CD4-positive, alpha-beta T cell treated with Interleukin-17A for 4 hours (primary cell): ENCODE measurements at regions not wholly inside any gene's neighbourhood (a gene's known extent, or its start where the extent isn't known, plus 50 kb on each side); places are given as distances from the start of the nearest gene placed in this dataset.

Experiments used
- DNase-seq: peaks from one replicate; pipeline ENCODE4 v3.0.0-alpha.2; 2020; ENCODE audit warnings: mixed read lengths

DNA sequence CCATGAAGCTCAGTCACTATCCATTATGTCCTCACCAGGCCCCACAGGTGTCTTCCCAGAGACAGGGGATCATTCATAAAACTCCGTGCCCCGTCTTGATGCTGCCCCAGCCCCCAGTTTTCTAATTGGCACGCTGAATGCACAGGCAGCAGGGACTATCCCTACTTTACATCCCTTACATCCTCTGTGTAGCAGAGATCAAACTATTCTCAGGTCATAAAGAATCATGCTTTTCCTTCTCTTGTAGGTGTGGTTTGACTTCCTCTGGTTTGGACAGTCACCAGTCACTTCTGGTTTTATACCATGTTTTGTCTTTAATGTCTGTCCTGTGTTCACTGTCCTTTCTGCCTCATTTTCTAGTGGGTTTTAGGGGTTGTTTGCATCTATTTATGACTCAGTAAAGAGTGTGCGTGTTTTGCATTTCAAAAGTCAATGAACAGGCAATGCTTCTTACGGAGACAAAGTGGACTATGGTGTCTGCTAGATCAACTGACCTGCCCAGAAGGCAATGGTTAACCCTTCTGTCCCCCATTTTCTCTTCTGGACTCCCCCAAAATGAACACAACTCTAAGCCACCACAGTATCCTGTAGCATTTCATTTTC is 140.4 kb upstream of the NPVF start:
- DNase-seq = no peak

DNA sequence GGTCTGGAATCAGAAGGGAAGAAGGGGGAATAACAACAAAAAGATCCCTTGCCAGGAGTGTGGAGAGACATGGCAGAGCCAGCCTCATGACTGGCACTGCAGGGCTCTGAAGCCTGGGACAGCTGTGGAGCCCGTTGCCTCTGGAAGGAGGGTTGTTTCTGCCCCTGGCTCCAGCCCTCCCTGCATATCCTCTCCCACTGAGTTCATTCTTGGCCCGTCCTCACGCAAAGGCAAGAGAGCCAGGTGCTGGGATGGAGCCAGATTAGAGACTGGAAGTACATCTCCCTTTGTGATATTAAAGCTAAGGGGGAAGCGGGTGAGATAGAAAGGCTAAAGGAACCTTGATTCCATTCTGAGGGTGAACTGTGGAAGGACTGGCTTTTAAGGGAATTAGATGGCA is 141.5 kb upstream of the NPVF start:
- DNase-seq = no peak

- no peak for DNase-seq
Observed at GRCh38 chr7:25371972-25372371, 143.7 kb upstream of the NPVF start.

DNA sequence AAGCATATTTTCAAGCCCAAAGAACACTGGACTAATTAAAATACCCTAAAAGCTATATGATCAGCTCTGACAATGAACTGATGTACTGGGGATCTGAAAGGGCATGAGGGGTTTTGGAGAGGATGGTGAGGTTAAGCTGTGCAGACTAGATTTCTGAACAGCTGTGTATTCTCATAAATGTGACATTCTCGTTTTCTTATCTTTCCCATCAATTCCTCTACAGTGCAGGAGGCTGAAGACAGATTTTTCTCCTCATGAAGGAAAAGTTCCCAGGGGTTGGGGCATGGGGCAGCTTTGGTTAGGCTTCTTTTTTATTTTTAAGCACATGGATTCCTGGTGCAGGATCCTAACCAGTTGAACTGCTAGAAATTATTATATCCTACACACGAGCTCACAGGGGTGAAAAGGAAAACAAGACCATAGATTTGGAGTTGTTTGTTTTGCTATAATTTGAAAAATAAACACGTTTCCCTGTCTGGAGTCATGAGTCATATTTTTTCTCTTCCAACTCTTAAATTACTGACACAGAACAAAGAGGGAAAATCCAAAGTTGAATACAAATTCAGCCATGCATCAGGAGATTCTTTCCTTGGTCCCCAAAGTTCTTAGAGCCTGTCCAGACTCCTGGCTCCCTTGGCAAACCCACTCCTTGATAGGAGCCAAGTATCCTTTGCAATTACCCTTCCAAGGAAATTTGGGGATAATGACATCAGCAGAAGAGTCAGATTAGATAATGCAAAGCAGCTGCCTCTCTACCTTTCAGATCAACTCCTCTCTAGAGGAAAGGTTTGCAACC is 147.7 kb upstream of the NPVF start:
- DNase-seq = no peak

GRCh38 chr7:25379351-25380300 is 151.3 kb upstream of the NPVF start:
- no peak for DNase-seq

- no peak for DNase-seq
Observed at GRCh38 chr7:25381818-25382589, 153.7 kb upstream of the NPVF start.

- no peak for DNase-seq
Observed at GRCh38 chr7:25382869-25383268, 154.6 kb upstream of the NPVF start.

DNA sequence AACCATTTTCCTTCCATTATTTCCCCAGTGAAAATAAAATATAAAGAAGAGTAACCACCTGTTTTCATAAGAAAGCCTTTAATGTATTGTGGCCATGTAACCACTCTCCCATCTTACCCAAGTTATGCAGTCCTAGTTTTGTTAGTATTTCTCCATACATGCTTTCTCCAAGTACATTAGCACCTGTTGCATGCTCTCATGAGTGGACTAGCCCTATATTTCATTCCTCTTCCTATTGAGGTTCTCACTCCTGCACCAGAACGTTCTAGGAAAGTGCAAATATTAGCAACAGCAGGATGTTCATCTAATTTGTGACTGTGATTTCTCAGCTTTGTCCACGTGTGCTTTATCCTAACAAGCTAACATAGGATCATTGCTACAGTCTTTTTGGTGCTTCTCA is 155.1 kb upstream of the NPVF start:
- no peak for DNase-seq

DNA sequence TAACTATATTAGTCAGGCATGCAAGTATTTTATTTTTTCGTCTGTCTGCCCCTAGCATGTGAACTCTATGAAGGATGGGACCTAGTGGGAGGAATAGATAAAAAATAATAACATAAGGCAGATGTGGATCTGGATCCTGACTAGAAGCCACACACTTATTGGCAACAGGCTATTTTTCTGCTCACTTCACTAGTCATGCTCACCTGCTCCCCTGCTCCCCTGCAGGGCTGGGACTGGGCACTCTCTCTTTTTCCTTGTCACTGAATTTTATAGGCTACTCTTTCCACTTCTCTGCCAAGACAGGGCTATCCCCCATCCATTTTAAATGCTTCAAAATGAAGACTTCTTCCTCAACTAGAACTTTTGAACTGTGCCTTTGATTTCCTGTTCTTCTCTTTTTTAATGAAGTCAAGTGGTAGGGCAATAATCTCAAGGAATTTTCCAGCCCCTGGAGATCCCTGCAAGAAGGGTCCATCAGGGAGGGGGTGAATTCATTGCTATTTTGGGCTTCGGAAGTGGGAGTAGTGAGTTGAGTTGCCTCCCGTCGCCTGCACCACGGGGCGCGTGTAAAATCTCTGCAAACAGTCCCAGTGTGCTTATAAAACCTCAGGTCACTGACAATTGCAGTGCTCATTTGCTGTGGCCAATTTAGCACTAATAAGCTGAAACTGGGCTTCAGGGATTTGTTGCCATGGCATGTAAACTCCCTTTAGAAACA is 156.7 kb upstream of the NPVF start:
- no peak for DNase-seq

DNA sequence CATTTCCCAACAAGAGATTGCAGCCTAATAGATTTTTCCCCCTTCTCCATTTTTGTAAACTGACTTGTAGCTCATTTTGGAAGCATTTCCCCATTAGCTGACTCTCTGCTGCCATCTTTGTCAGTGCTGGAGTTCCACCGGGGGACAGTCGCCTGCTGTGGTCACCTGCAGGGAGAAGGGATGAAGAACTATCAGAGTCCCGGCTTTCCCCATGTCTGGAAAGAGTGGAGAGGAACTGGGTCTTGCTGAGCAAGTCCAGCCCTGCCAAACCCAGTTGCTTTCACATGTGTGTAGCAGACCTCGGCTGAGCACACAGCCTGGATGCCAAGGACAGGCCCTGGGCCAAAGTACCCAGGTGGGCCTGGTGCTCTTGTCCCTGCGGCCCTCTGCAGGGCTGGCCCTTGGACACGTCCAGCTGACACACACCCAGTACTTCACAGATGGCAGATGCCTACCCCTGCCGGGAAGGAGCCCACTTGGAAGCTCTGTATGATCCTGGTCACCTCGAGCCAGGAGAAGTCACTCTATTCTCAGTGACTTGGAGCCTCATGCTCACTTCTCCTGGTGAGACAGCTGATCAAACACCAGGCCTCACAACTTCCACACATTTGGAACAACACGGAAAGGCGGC is 157.3 kb upstream of the NPVF start:
- DNase-seq = no peak

- no peak for DNase-seq
Observed at GRCh38 chr7:25386311-25386744, 158.0 kb upstream of the NPVF start.

DNA sequence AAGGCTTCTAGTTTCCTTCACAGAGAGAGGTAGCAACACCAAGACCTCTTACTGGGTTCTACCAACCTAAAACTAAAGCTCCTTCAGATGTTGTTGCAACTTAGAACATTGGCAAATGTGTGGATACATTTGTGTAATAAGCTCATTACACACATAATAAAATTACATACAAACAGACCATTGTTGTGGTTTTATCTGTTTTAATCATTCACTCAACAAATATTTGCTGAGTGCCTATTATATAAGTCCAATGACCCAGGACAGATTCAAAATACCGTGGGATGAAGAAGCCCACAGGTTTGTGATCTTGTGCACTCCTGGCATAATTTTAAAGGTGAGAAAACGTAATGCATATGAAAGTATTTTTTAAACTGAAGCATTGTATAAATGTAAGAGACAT is 160.4 kb upstream of the NPVF start:
- DNase-seq = no peak

DNA sequence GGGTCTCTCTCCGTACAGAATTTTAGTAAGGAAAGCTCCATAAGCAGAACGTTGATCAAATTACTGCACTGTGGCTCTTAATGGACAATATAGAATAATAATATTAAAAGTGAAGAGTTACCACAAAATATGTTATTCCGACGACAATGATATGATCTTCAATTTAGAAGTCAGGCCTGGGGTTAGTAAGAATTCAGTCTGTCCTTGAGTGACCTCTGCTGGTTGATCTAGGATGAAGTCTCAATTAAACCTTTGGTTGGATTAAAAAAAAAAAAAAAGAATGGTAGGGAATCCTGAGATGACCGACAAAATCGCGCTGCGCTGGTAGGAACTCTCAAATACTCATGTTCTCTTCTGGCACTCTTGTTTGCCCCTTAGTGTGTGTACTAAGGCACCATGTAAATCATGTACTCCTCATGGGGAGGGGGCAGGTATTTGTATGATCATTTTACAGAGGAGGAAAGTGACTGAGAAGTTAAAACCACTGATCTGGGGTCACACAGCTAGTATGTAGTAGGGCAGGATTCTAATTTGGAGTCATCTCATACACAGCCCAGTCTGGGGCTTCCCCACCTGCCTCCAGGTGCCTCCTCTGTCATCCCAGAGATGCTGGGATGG is 161.3 kb upstream of the NPVF start:
- DNase-seq = peak; percentile 13

- DNase-seq = no peak
Observed at GRCh38 chr7:25391295-25391861, 163.1 kb upstream of the NPVF start.

DNA sequence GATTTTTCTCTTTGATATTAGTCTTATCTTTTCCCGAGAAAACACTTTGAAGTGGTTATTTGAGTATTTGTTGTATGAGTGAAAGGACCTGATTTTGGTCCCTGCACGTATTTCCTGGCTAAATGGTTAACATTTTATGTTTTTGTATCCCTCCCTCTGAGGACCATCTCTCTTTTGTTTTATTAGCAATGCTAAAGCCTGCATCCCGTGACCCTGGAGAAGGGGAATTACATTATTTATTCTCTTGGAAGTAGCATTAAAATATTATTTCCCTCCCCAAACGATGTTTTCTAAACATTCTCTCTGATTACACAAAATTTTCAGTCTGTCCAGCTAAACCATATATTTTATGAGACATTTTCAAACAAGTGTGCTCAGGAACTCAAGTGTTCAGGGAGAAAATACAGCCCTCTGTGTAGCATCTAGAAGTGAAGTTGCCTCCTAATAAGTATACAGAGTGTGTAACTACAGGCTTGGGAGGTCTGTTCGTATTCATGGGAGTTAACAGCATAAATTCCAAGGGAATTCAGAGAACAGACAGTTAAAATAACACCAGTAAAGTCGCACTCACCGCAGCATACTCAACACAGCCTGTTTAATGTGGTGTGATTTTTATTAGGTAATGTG is 163.8 kb upstream of the NPVF start:
- DNase-seq = no peak

- no peak for DNase-seq
Observed at GRCh38 chr7:25392588-25393338, 164.5 kb upstream of the NPVF start.

DNA sequence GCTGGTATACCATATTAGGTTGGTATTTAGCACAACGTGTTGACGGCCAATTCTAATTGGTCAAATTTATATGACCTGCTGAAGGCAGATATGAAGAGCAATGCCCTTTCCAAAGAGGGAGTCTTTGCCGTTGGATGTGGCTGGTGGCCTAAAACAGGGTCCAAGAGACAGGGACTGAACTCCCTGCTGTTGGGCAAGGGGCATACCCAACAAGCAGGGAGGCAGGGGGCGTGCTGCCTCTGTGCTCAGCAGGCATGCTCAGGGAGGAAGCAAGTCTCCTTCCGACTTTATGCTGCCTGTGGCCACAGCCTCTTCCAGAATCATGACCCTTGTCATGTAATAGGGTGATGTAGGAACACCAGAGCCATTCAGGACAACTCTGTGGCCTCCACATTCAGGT is 167.7 kb upstream of the NPVF start:
- no peak for DNase-seq

DNA sequence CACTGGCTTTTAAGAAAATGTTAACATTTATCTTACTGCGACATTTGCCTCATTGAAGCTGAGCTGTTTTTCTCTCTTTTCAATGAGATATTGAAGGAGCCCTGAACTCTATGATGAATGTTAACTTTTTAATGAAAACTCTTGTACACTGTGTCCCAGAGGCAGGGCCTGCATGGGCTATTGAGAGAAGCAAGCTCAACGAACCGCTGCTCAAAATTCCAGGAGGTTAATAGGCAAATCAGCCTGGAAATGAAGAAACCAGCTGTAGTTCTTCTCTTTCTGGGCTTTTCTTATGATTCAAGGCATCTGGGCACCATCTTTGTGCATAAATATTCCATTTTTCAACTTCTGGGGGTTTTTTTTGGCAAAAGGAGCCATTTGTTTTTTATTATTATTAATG is 168.4 kb upstream of the NPVF start:
- no peak for DNase-seq

GRCh38 chr7:25398418-25398817 is 170.1 kb upstream of the NPVF start:
- no peak for DNase-seq
